B cell (primary cell): ENCODE measurements at regions not wholly inside any gene's neighbourhood (a gene's known extent, or its start where the extent isn't known, plus 50 kb on each side); places are given as distances from the start of the nearest gene placed in this dataset.

Source experiments
- CTCF ChIP-seq: fragments of 200-600 bp; IDR thresholded peaks from one replicate; pipeline ENCODE4 v1.8.0; 2022; ENCODE audit warnings: antibody characterized with exemption, mild to moderate bottlenecking
- EZH2 ChIP-seq: IDR thresholded peaks from 2 replicates; pipeline ENCODE4 v1.6.1; 2012; ENCODE audit warnings: borderline replicate concordance, low read depth, mild to moderate bottlenecking, moderate library complexity, low read length; ENCODE audit not compliant: insufficient read depth, poor library complexity, severe bottlenecking

GRCh38 chr2:8459474-8459873, 222.4 kb upstream of the ID2 start:
- no peak for TF ChIP-seq EZH2
- TF ChIP-seq CTCF = no peak
